HG02852 (cell line): ENCODE measurements at regions not wholly inside any gene's neighbourhood (a gene's known extent, or its start where the extent isn't known, plus 50 kb on each side); places are given as distances from the start of the nearest gene placed in this dataset.
A peak's percentile ranks its signal among the peaks of the same experiment; 100 is the strongest.

Source experiments
- ATAC-seq: cut with Tn5 transposase; IDR thresholded peaks from one replicate; pipeline ENCODE4 v1.9.1; 2021; ENCODE audit warnings: mild to moderate bottlenecking, moderate library complexity; ENCODE audit not compliant: unreplicated experiment

DNA sequence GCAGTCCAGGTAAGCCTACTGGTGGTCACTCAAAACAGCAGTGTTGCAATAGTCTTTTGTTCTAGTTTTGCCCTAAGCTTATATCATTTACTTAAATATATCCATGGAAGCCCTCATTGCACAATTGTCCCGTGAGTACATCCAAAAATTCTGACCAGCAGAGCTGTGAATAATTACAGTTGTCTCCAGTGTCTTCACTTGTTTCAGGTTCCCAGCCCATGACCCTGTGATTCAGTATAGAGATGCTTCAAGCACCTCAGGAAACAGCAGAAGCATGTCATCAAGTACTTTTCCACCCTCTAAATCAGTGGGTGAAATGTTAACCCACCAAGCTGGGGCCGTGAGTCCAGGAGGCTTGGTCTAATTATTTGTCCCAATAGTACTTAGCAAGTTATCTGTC, 214.9 kb upstream of the RPS6KA3 start:
- no peak for ATAC-seq

DNA sequence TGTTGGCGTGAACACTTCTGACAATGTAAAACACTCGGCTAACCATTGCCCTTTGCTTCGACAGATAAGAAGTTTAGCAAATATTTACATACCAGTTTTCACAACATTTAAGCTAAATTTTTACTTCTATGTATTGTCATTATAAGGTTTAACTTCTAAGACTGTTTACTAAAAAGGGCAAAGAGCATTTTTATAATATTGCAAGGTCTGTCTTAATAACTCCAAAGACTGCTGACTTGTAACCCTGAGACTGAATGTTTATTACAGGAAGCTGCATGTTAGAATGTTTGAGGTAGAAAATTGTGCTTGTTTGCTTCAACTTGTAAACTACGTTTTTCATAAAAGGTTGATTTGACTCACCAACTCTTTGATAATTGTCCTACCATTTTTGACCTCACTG, 213.2 kb upstream of the RPS6KA3 start:
- ATAC-seq: no peak

- ATAC-seq: no peak
Observed at GRCh38 chrX:20479048-20479447, 212.3 kb upstream of the RPS6KA3 start.

DNA sequence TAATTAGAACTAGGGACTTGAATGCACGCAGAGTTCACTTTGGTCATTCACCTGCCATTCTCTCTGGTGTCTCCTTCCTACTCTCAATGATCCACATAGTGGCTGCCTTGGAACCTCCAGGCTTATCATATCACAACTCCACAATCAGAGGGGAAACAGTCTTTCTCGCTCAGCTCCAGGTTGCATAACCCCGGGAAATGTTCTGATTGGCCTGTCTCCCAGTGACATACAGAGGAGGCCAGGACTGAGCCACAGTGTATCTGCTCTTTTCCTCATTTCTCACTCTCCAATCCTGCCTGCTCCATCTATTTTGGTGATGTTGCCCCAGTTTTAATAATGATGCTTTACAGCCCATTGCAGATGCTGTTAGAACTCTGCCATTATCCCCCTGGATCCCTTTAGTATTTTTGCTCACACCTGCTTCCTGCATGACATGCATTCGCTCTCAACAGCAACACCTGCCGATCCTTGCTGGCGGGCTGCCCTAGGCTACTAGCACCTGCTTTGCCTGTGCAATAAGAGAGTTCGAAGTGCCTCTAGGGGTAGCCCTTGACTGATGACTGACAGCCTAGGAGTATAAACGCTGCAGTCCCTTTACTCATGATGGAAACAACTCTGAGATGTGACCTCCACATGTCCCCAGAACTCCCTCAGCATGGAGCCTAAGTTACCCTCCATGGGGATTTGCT, 211.3 kb upstream of the RPS6KA3 start:
- ATAC-seq: no peak

DNA sequence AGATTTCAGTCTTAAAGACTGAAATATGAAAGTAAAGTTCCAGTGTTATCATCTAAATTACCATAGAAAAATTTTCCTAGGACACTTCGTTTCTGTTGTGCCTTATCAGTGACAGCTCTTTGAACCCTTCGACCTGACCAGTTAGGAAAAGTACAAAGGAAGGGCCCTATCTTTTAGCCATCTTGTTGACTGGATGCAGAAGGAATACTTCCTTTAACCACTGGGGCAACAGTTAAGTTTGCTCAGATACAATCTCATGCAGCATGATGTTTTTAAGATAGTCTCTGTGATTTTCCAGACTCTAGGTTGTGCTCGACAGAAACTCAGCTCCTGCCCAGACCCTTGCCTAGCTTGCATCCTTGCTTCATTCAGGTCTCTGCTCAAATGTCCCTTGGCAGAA, 210.5 kb upstream of the RPS6KA3 start:
- no peak for ATAC-seq

GRCh38 chrX:20472620-20473258, 206.0 kb upstream of the RPS6KA3 start:
- no peak for ATAC-seq

DNA sequence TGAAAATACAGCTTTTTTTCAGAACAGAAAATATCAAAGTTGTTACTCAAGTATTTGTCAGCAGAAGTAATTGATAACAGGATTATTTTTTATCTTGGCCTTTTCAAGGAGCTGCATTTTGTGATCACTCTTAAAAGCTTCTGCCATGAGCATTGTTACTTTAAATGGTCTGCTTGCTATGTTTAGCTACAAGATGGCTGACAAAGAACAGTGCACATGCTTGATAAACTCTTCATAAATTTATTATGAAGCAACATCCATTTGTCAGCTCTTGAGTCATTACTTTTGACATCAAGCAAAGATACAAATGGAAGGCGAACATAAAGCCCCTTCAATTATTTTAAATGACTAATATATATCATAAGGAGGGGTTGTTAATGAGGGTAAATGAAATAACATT, 205.4 kb upstream of the RPS6KA3 start:
- ATAC-seq: no peak

DNA sequence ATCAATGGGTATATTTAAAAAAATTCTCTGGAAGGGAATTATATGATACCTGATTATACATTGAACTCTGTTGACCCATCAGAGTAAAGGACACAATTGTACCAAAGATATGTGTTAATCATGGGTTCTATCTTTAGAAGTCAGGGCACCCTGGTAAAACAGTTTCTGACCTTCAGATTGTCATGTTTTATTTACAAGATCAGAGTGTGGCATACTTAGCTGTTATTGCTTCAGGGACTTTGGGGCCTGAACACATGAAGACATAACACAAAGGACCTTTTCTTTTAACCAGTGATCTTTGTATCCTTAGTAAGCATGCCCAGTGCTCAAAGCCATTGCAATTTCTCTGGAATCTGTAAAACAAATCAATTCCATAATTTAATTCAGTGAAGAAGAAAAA, 204.8 kb upstream of the RPS6KA3 start:
- ATAC-seq: no peak

GRCh38 chrX:20463296-20464075, 196.8 kb upstream of the RPS6KA3 start:
- no peak for ATAC-seq

GRCh38 chrX:20461576-20461975, 194.9 kb upstream of the RPS6KA3 start:
- ATAC-seq: no peak

DNA sequence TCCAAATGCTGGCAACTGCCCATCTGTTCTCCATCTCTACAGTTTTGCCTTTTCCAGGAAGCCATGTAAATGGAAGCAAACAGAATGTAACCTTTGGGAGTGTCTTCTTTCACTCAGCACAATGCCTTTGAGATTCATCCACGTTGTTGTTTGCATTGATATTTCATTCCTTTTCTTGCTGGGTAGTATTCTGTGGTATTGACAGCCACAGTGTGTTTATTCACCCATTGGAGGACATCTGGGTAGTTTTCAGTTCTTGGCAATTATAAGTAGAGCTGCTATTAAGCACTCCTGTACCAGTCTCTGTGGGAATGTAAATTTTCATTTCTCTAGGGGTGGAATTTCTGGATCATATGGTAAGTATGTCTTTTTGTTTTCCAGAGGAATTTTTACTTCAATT, 194.3 kb upstream of the RPS6KA3 start:
- no peak for ATAC-seq

DNA sequence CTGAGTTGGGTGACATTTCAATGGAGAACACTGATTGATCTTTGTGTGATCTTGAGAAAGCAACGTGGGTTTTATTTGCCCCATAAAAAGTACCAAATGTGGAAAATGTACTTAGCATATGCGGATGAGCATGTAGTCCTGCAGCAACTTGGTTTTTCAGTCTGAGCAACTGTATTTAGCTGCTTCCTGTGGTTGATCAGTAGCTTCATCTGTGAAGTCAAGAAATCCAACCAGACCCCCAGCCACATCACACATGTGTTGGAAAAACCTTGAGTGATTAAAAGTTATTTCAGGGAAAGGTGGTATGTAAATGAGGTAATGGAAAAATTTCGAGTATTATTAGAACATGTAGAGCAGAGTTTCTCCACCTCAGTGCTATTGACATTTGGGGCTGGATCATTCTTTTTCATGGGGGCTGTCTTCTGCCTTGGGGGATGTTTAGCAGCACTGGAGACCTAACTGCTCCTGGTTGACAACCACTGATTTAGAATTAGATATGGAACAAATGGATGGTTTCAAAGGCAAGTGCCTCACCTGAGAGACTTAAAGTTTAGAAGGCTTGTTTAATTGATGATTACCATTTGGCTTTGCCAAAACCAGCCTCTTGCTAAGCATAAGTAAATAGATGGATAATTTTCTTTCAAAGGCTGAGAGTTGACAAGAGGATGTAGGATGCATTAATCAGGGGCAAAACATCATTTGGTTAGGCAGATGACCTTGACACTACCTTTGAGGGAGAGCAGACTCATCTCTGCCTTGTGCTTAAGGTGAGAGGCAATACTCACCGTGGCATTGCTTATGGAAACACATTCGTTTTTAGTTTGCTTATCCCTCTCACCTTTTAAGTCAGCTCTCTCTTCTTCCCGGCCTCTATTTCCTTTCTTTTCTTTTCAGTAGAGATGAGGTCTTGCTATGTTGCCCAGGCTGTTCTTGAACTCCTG, 193.0 kb upstream of the RPS6KA3 start:
- ATAC-seq: no peak

GRCh38 chrX:20456971-20457370, 190.3 kb upstream of the RPS6KA3 start:
- ATAC-seq: no peak

DNA sequence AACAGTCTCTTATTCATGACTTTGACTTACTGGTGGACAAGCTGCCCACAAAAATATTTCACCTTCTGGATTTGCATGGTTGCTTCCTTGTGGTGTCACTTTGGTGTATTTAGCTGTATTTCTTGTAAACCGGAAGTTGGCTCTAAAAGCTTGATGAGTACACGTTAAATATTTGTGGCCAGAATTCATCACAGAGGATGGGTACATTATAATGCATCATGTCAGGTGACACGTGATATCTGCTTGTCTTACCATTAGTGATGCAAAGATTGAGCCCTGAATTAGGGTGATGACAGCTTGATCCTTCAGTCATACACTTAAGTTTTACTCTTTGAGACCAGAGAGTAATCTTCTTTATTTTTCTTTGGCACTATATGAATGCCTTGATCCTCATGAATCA, 188.3 kb upstream of the RPS6KA3 start:
- no peak for ATAC-seq

DNA sequence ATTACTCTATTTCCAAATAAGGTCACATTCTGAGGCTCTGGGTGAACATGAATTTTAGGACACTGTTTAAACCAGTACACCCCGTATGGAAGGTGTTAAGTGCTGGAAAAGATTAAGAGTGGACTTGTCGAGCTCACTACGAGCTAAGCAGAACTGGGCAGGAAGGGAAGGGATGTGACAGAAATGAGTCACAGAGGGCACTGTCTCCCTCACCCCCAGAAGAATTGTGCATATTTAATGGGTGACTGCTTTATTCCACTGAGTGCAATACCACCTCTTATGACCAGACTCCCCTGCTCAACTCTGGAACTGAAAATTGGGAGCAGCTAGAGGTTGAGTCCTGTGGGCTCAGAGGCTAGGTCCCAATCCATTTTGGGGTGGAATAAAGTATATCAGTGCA, 187.4 kb upstream of the RPS6KA3 start:
- ATAC-seq: no peak

- peak; percentile 69 for ATAC-seq
Observed at GRCh38 chrX:20452487-20452886, 185.8 kb upstream of the RPS6KA3 start.

GRCh38 chrX:20451929-20452328, 185.2 kb upstream of the RPS6KA3 start:
- no peak for ATAC-seq

DNA sequence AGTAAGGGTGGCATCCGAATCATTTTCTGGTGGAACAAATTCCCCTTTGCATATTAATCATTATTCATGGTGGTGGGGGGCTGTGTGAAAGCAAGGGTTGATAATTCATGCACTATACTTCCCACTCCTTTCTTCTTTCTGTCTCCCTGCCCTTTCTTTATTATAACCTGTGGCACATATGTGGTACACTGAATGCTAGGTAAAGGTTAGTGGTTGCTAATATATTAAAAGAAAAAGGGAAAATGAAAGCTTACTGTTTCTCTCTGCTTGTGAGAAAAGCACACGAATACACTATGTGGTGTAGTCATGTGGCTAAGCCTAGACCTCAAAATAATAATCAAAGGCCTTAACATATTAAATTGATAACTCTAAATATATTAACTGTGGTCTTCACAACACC, 178.4 kb upstream of the RPS6KA3 start:
- ATAC-seq: no peak

DNA sequence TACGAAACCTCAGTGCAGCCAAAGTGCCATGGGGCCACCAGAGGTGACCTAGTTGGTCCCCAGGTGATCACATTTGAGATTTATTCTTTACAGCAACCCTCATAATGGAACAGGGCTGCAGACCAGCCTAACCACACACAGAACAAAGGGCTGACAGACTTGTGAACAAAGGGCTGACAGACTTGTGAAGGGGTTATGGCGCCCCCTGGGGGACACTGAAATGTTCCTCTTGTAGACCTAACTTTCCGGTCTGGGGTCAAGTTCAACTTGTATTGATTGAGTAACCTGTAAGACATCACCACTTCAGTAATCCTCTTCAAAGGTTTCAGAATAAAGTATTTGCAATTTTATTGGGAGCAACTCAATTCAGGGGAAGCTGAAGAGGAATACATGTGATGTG, 175.9 kb upstream of the RPS6KA3 start:
- ATAC-seq: no peak

- ATAC-seq: no peak
Observed at GRCh38 chrX:20441123-20441522, 174.4 kb upstream of the RPS6KA3 start.
